GM12878 (cell line): ENCODE measurements at regions not wholly inside any gene's neighbourhood (a gene's known extent, or its start where the extent isn't known, plus 50 kb on each side); places are given as distances from the start of the nearest gene placed in this dataset.

Experiments
- EZH2 ChIP-seq: IDR thresholded peaks from 2 replicates; pipeline ENCODE4 v1.6.1; 2012; ENCODE audit warnings: low read depth, mild to moderate bottlenecking, control low read depth, inconsistent platforms, low read length, borderline replicate concordance; ENCODE audit not compliant: control insufficient read depth
- MYC ChIP-seq: IDR thresholded peaks from 2 replicates; pipeline ENCODE4 v1.6.1; 2011; ENCODE audit warnings: mild to moderate bottlenecking, low read length, moderate library complexity, inconsistent platforms; ENCODE audit not compliant: insufficient read depth, insufficient replicate concordance, insufficient read length, severe bottlenecking
- POLR2AphosphoS5 ChIP-seq: IDR thresholded peaks from 2 replicates; pipeline ENCODE4 v1.6.1; 2011; ENCODE audit warnings: mild to moderate bottlenecking, low read length, inconsistent platforms

- TF ChIP-seq MYC (no peak), EZH2 (no peak), POLR2AphosphoS5 (no peak)
Measured at GRCh38 chr3:182241766-182242488, 530.2 kb downstream of the SOX2 start.
